ENCODE measurements at regions not wholly inside any gene's neighbourhood (a gene's known extent, or its start where the extent isn't known, plus 50 kb on each side); places are given as distances from the start of the nearest gene placed in this dataset.
A peak's percentile ranks its signal among the peaks of the same experiment; 100 is the strongest.

- FAIRE-seq (no peak), DNase-seq (no peak)
- Histone ChIP-seq H3K9me3 (ENCODE audit: control insufficient read depth in 2 of 3, insufficient read depth in 1 of 3, low read length in 3 of 3) (peaks cover 0 to 3% (median 0%) of the 10 kb centered on the region in 3 donors), H3K27ac (ENCODE audit: low read depth in 2 of 2, low read length in 2 of 2) (no peak overlapping the region), H3K4me1 (ENCODE audit: control insufficient read depth in 2 of 3, insufficient read depth in 2 of 3, low read depth in 1 of 3, low read length in 3 of 3) (no peaks in the 10 kb centered on the region), H3K36me3 (ENCODE audit: control insufficient read depth in 2 of 3, insufficient read depth in 3 of 3, low read length in 3 of 3) (no peaks in the 10 kb centered on the region), H3K9ac (ENCODE audit: low read length in 3 of 3) (no peak overlapping the region), H3K27me3 (ENCODE audit: control insufficient read depth, insufficient read depth, low read length) (no peaks in the 10 kb centered on the region), H3K4me3 (ENCODE audit: low read length in 3 of 3) (no peak overlapping the region)
- intact Hi-C loops (cut with DNase I): no loop called here
- TF ChIP-seq CTCF (IDR thresholded peaks at IDR 0.05; ENCODE audit: borderline replicate concordance, extremely low read depth, insufficient read depth): no peak
Measured at GRCh38 chr6:126188279-126188909, 151.5 kb upstream of the CENPW start.

DNA sequence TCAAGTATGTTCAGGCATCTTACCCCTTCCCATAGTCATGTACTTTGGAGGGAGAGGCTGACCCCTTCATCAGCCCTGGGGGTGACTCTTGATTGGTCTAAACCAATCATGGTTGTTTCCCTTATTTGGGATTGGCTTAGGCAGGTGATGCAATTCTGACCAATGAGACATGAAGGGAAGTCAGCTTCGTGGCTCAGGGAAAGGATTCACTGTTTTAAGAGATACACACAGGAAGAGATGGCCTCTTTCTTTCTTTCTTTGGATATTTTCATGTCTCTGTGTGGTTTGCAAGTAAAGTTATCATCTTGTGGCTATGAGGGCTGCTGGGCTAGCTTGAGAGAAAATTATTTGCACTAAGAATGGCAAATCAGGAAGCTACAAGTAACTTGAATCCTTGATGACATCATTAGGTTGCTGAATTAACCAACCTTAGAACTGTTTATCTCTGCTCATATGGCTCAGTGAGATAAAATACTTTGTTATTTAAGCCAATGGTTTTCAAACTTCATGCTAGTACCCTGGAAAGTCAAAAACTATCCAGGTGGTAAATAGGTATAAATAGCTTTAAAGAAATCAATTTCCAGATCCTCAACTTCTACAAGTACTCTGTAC is 144.2 kb upstream of the CENPW start:
- no peaks in the 10 kb centered on the region for H3K27me3 ChIP-seq (ENCODE audit: control insufficient read depth, insufficient read depth, low read length)
- H3K4me1 ChIP-seq (ENCODE audit: control insufficient read depth in 2 of 3, insufficient read depth in 2 of 3, low read depth in 1 of 3, low read length in 3 of 3): no peaks in the 10 kb centered on the region
- H3K9me3 ChIP-seq (ENCODE audit: control insufficient read depth in 2 of 3, insufficient read depth in 1 of 3, low read length in 3 of 3): peaks cover 0 to 3% (median 0%) of the 10 kb centered on the region in 3 donors
- H3K9ac ChIP-seq (ENCODE audit: low read length in 3 of 3): no peak overlapping the region
- DNase-seq (no peak), FAIRE-seq (no peak)
- no peaks in the 10 kb centered on the region for H3K36me3 ChIP-seq (ENCODE audit: control insufficient read depth in 2 of 3, insufficient read depth in 3 of 3, low read length in 3 of 3)
- TF ChIP-seq CTCF (IDR thresholded peaks at IDR 0.05; ENCODE audit: borderline replicate concordance, extremely low read depth, insufficient read depth): no peak
- intact Hi-C loops (cut with DNase I): no loop called here
- H3K27ac ChIP-seq (ENCODE audit: low read depth in 2 of 2, low read length in 2 of 2): no peak overlapping the region
- no peak overlapping the region for H3K4me3 ChIP-seq (ENCODE audit: low read length in 3 of 3)

DNA sequence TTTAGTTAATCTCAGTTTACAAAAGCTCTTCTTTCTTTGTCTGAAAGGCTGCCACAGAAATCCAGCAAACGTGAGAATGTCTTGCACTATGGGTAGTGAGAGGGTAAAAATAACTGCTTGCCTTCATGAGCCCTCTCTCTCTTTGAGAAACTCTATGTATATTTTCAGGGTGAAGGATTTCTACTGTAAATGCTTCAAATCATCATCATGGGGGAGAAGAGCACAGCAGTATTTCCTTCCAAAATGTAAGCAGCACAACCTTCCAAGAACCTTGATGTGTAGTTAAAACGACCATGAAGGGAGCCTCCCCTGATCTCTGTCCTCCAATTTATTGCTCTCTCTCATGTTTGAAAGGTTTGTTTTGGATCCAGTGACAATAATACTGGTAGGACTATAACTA is 141.3 kb upstream of the CENPW start:
- DNase-seq (peak in 3 of 5 donors; percentile 42 to 87 (median 81)), FAIRE-seq (no peak)
- no peak for TF ChIP-seq CTCF (IDR thresholded peaks at IDR 0.05; ENCODE audit: borderline replicate concordance, extremely low read depth, insufficient read depth)
- Histone ChIP-seq H3K36me3 (ENCODE audit: control insufficient read depth in 2 of 3, insufficient read depth in 3 of 3, low read length in 3 of 3) (no peaks in the 10 kb centered on the region), H3K9me3 (ENCODE audit: control insufficient read depth in 2 of 3, insufficient read depth in 1 of 3, low read length in 3 of 3) (no peaks in the 10 kb centered on the region), H3K27ac (ENCODE audit: low read depth in 2 of 2, low read length in 2 of 2) (no peak overlapping the region), H3K4me1 (ENCODE audit: control insufficient read depth in 2 of 3, insufficient read depth in 2 of 3, low read depth in 1 of 3, low read length in 3 of 3) (no peaks in the 10 kb centered on the region), H3K27me3 (ENCODE audit: control insufficient read depth, insufficient read depth, low read length) (no peaks in the 10 kb centered on the region), H3K4me3 (ENCODE audit: low read length in 3 of 3) (no peak overlapping the region), H3K9ac (ENCODE audit: low read length in 3 of 3) (no peak overlapping the region)
- intact Hi-C loops (cut with DNase I): no loop called here

Measured in kidney (tissue), 13 donors.